ENCODE measurements at regions not wholly inside any gene's neighbourhood (a gene's known extent, or its start where the extent isn't known, plus 50 kb on each side); places are given as distances from the start of the nearest gene placed in this dataset.

DNA sequence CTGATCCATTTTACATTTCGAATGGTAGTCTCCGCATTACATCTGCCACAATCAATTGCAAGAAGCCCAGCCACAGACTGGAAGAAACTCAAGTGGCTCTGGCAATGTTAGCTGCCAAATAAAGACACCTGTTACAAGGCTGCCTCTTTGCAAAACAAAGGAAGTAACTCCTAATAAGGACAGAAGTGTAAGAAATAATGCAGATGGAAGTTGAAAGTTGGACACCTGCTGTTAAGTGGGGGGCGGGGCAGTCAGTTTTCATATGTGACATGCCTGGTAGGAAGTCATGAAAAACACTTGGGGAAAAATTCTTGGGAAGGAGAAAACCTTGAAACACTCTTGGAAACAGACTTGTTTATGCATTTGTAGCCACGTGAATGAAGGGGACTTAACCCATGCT lies 54.1 kb upstream of the ATP2C1 start:
- DNase-seq (ENCODE audit: low read depth in 2 of 2) = no peak

DNA sequence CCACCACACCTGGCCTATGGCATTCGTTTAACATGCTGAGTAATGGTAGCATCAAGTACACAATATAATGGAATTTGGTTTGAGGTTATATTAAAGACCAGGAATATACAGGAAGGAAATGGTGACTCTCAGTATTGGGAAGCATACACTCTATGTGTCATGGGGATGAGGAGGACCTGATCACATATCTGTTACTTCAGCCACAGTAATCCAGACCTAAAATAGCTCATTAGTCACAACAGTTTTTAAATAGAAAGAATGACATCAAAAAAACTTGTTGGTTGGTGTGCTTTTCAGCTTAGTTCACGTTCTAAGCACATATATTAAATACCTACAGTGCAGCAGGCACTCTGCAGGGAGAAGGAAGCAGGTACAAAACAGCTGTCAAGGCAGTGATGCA lies 52.5 kb upstream of the ATP2C1 start:
- DNase-seq (ENCODE audit: low read depth in 2 of 2) = peak in 1 of 2 donors; percentile 20

DNA sequence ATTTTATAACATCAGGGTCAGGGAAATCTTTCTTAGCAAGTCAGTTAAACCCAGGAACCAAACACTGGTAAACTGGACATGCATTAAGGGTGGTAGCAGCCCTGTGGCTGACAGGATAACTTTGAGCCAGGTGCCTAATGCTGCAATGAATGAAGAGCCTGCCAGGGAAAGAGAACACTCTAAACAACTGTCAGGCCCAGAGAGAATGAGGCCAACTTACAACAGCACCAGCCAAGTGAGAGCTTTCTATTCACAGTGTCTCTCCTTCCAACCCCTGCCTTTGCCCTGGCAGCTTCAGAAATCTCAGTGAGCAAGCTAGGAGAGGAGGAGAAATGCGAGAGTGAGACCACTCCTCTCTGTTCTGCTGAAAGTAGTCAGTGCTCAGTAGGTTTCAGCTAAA lies 50.4 kb upstream of the ATP2C1 start:
- DNase-seq (ENCODE audit: low read depth in 2 of 2) = no peak
